PFSK-1 (cell line): ENCODE measurements at regions not wholly inside any gene's neighbourhood (a gene's known extent, or its start where the extent isn't known, plus 50 kb on each side); places are given as distances from the start of the nearest gene placed in this dataset.

Experiments used
- FOXP2 ChIP-seq: optimal IDR thresholded peaks from 2 replicates; pipeline ENCODE3; 2011; ENCODE audit warnings: borderline replicate concordance, control low read depth, inconsistent platforms; ENCODE audit not compliant: insufficient read depth; ENCODE audit errors: extremely low read length, extremely low read depth
- POLR2AphosphoS5 ChIP-seq: IDR thresholded peaks from 2 replicates; pipeline ENCODE4 v1.6.1; 2012; ENCODE audit warnings: low read depth, mild to moderate bottlenecking, control low read depth, low read length, moderate library complexity
- SIN3A ChIP-seq: IDR thresholded peaks from 2 replicates; pipeline ENCODE4 v1.6.1; 2012; ENCODE audit warnings: mild to moderate bottlenecking, low read length, moderate library complexity, borderline replicate concordance; ENCODE audit not compliant: insufficient read depth
- TAF1 ChIP-seq: IDR thresholded peaks from 2 replicates; pipeline ENCODE4 v1.6.1; 2012; ENCODE audit warnings: low read length, control low read depth, borderline replicate concordance; ENCODE audit not compliant: insufficient read depth
- TF ChIP-seq, protein P1 (sequence below), 2 experiments: IDR thresholded peaks; 2 replicates each; pipeline versions ENCODE4 v1.6.1 to v1.8.0; 2011 to 2012; ENCODE audit warnings: low read depth in 2 of 2, low read length in 2 of 2, control low read depth in 1 of 2, inconsistent platforms in 1 of 2, mild to moderate bottlenecking in 1 of 2, moderate library complexity in 1 of 2; ENCODE audit not compliant: insufficient read depth in 1 of 2

DNA sequence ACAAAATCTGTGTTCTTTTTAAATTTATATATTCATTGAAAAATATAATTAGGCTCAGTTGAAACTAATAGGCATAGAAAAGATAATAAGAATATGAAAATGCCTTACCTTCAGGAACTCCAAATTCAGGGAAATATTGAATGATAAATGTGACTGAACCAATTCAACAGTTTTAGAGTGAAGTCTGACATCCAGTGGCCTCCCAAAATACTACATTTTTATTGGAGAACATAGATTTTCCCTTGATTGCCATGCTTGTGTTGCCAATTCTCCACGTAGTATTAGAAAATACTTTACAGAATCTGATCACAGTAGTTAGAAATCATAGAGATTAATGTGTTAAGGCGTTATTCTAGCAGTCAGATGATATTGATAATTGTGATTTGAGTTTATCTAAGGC lies 1246.7 kb downstream of the GATA3 start:
- TF ChIP-seq POLR2AphosphoS5 (no peak), TAF1 (no peak), FOXP2 (no peak), SIN3A (no peak)
- TF ChIP-seq, protein P1, sequence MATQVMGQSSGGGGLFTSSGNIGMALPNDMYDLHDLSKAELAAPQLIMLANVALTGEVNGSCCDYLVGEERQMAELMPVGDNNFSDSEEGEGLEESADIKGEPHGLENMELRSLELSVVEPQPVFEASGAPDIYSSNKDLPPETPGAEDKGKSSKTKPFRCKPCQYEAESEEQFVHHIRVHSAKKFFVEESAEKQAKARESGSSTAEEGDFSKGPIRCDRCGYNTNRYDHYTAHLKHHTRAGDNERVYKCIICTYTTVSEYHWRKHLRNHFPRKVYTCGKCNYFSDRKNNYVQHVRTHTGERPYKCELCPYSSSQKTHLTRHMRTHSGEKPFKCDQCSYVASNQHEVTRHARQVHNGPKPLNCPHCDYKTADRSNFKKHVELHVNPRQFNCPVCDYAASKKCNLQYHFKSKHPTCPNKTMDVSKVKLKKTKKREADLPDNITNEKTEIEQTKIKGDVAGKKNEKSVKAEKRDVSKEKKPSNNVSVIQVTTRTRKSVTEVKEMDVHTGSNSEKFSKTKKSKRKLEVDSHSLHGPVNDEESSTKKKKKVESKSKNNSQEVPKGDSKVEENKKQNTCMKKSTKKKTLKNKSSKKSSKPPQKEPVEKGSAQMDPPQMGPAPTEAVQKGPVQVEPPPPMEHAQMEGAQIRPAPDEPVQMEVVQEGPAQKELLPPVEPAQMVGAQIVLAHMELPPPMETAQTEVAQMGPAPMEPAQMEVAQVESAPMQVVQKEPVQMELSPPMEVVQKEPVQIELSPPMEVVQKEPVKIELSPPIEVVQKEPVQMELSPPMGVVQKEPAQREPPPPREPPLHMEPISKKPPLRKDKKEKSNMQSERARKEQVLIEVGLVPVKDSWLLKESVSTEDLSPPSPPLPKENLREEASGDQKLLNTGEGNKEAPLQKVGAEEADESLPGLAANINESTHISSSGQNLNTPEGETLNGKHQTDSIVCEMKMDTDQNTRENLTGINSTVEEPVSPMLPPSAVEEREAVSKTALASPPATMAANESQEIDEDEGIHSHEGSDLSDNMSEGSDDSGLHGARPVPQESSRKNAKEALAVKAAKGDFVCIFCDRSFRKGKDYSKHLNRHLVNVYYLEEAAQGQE (IDR thresholded peaks at IDR 0.05; ENCODE audit: insufficient read depth in 1 of 2, low read depth in 2 of 2, low read length in 2 of 2) = no peak

DNA sequence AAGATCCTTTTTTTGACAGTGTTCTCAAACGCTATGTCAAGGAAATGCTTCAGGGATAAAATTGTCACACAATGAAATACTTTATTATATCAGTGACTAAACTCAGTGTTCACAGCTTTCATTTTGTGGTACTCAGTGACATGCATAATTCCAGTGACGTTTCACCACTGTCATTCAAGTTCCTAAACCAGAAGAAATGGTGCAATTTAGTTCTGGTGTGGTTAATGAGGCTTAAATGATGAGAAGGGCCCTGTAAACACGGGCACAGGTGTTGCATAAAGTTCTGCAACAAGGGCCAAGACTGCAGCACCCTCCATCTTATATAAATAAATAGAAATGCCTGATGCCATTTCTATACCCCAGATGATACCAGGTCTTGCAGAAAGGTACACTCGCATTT lies 1247.1 kb downstream of the GATA3 start:
- TF ChIP-seq SIN3A (no peak), FOXP2 (no peak), TAF1 (no peak), POLR2AphosphoS5 (no peak)
- TF ChIP-seq, protein P1 (IDR thresholded peaks at IDR 0.05; ENCODE audit: insufficient read depth in 1 of 2, low read depth in 2 of 2, low read length in 2 of 2) = no peak

DNA sequence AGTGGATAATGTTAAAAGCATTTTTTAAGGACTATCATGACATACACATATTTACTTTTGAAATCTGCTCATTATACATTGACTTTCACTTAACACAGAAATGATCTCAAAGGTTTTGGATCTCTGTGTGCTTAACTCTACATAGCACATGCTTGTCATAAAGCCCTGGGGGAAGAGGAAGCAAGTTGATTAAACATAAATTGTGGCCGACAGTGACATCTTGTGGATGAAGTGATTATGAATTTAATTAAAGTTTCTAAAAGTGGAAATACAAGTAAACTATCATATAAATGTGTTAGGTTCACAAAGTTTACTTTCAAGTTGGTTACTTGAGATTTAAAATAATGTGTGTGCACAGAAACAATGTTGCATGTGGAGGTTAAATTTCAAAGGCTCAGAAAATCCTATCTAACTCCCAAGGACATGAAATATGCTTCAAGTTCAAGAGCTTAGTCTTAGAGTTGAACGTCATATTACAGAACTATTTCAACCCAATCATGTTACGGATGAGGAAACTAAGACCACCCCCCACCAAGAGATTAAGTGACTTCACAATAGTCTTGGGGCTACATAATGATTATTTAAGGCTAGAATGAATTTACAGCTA lies 1247.8 kb downstream of the GATA3 start:
- TF ChIP-seq SIN3A (no peak), TAF1 (no peak), FOXP2 (no peak), POLR2AphosphoS5 (no peak)
- TF ChIP-seq, protein P1 (IDR thresholded peaks at IDR 0.05; ENCODE audit: insufficient read depth in 1 of 2, low read depth in 2 of 2, low read length in 2 of 2) = no peak

DNA sequence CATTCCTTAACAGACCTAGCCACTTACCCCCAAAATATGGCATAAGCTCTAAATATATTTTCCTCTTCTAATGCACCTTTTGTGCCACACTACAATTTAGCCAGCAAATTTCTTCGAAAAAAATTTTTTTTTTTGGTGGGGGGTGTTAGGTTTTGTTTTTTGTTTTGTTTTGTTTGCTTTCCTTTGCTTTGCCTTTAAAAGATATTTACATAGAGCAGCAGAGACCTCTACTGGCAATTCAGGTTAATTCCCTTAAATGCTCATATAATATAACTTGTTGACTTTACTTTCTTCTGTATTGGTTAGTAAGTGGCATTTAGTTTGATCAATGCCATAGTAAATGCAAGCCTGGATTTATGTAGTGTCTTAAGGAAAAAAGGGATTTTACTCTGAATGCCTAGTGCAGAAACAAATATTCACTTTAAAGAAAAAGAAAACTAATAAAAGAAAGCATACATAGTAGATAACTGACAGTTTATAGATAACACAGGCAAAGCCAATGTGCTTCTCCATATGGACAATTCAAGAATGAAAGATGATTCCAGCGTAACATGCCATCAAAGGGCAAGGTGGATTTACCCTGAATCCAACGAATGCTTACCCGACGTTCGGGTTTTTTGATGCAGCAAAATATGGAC lies 1250.6 kb downstream of the GATA3 start:
- no peak for TF ChIP-seq TAF1
- TF ChIP-seq SIN3A = no peak
- TF ChIP-seq POLR2AphosphoS5 = no peak
- TF ChIP-seq, protein P1 (IDR thresholded peaks at IDR 0.05; ENCODE audit: insufficient read depth in 1 of 2, low read depth in 2 of 2, low read length in 2 of 2) = no peak
- no peak for TF ChIP-seq FOXP2
